GM19240 (cell line): ENCODE measurements at regions not wholly inside any gene's neighbourhood (a gene's known extent, or its start where the extent isn't known, plus 50 kb on each side); places are given as distances from the start of the nearest gene placed in this dataset.
"Not testable (repeated sequence)": the region's sequence is repeated elsewhere in the genome, so short reads cannot be mapped to it uniquely, and the experiment has no call there.

Experiments
- DNase-seq: peaks from one replicate; pipeline ENCODE4 v3.0.0; 2011; ENCODE audit warnings: low spot score; ENCODE audit not compliant: insufficient read length

DNA sequence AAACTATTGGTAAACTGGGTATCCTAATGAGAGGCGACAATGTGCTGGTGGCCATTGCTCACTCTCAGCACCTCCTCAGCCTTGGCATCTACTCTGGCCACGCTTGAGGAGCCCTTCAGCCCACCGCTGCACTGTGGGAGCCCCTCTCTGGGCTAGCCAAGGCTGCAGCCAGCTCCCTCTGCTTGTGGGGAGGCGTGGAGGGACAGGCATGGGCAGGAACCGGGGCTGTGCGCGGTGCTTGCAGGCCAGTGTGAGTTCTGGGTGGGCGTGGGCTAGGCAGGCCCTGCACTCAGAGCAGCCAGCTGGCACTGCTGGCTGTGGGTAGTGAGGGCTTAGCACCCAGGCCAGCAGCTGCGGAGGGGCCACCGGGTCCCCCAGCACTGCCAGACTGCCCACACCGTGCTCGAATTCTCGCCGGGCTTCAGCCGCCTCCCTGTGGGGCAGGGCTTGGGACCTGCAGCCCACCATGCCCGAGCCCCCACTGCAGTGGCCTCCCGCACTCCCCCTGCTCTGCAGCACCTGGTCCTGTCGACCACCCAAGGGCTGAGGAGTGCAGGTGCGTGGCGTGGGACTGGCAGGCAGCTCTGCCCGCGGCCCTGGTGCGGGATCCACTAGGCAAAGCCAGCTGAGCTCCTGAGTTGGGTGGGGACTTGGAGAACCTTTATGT, 575.9 kb upstream of the ANO3 start:
- no peak for DNase-seq

DNA sequence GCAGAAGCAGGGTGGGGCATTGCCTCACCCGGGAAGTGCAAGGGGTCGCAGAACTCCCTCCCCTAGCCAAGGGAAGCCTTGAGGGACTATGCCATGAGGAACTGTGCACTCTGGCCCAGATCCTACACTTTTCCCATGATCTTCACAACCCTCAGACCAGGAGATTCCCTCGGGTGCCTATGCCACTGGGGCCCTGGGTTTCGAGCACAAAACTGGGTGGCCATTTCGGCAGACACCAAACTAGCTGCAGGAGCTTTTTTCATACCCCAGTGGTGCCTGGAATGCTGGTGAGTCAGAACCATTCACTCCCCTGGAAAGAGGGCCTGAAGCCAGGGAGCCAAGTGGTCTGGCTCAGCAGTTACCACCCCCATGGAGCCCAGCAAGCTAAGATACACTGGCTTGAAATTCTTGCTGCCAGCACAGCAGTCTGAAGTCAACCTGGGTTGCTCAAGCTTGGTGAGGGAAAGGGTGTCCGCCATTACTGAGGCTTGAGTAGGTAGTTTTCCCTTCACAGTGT, 573.7 kb upstream of the ANO3 start:
- DNase-seq: no peak

DNA sequence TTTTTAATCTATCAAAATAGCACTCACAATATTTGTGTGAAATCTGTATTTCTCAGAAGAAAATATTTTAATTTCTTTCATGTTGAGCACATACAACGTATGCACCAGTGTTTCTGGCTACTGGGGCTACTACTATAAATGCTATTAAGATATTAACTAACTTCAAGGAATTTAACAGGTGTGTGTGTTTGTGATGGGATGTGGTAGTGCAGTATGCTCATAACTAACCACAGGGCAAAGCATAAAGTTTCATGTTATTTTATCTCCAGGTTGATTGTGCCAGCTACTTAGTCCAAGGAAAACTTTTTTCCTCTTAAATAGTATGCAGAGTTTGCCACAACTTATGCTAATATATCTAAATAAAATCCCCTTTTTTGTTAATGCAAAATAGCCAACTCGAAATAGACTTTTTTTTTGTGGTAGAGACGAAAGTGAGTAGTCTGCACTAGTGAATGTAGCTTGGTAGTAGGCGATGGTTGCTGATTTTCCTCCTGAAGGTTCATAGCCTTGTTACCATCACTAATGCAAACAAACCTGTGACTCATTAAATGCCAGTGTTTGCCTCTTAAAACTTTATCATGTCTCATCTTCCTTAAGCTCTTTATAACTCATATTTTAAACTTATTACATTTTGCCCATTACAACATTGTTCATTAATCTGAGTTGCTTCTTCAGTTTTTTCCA, 565.5 kb upstream of the ANO3 start:
- no peak for DNase-seq

DNA sequence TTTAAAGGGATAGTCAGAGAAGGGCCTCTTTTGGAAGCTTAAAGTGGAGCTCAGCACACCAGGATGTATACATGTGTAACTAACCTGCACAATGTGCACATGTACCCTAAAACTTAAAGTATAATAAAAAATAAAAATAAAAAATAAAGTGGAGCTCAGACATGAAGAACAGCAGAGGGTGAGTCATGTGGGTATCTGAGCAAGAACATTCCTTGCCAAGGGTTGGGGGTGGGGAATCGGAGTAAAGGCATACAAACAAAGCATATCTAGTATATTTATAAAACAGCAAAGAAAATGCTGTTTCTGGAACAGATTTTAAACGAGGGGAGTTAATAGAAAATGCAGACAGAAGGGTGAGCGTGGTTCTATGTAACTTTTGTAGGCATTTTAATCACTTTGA, 562.6 kb upstream of the ANO3 start:
- DNase-seq: no peak

DNA sequence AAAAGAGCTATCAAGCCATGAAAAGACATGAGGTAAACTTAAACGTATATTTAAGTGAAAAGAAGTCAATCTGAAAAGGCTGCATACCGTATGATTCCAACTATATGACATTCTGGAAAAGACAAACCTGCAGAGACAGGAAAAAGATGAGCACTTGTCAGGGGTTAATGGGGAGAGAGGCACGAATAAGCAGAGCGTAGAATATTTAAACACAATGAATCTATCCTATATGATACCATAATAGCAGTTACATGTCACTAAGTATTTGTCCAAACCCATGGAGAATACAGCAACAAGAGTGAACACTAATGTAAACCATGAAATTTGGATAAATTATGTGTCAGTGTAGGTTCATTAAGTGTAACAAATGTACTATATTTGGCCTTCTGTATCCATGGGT, 560.3 kb upstream of the ANO3 start:
- no peak for DNase-seq

DNA sequence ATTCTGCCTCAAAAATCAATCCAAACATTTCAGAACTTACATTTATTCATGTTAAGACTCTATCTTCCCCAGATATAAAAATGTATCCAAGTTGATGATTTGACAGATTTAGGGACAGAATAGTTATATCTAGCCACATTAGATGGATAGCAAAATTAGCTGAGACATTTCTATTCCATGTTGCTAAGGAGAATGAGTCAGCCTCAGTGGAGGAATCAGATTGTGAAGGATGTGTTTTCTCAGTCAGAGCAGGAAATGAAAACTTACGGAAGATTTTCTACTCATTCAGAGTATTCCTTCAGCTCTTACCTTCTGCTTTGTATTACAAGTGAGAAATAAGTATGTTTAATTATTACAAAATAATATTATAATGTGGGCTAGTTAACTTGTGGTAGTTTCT, 556.3 kb upstream of the ANO3 start:
- DNase-seq: no peak

DNA sequence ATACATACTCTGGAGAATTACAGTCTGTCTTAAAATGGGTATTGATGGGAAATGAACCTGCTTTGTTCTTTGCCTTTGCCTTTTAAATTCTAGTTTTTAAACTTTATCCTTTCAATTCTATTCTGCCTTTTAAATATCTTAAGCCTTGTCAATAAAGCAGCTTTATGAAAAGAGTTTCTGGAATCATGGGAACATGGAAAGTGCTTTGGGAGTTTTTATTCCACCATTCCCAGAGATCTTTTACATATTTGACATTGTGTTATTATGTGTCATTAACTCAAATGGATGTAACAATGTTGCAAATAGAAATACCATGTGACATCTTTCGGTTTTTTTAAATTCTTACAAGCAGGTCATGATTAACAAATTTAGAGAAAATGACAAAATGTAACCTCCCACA, 555.7 kb upstream of the ANO3 start:
- no peak for DNase-seq

DNA sequence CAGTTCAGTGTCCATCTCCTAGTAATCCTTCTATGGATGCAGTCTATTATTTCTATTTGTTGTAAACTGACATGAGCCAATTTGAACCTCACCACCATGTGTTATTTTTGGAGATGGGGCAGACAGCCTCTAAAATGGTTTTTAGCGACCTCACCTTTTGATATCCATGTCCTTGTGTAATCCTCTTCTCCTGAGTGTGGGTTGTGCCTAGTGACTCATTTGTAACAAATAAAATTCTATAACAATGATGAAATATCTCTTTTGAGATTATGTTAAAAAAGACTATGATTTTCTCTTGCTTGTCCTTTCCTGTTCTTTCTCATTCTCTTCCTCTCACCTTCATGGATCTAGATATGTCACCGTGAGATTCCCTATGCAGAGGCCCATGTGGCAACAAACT, 554.6 kb upstream of the ANO3 start:
- DNase-seq: no peak

DNA sequence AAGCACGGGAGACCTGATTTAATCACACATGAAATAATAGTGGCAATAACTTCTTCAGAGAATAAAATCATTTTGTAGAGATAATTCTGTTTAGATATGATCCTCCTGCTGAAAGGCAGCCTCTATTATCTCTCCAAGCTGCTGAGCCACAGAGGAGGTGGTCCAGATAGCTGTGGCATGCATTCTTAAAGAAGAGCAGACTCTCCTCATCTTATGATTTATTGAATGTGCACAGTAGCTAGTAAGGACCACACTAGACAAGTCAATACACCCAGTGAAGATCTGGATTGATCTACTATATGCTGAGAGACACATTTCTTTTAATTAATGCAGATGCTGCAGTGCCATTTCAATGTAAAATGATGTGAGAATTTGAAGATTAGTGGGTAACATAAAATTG, 552.9 kb upstream of the ANO3 start:
- DNase-seq: no peak

DNA sequence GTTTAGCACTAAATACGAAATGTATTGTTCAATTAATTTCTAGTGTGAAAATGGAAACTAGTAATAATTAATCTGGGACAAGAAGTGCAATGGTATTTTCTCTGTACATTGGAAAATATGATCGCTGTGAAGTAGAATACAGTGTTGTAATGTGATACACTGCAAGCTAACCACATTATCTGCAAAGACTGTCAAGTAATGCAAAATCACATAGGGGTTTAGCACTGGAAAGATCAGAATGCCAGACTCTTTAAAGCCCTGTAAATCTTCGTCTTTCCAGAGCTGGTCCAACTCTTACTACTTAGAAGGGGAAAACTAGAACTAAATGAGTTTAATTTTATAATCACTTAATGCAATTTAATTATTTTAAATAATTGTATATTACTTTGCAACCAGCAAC, 544.5 kb upstream of the ANO3 start:
- DNase-seq: no peak

DNA sequence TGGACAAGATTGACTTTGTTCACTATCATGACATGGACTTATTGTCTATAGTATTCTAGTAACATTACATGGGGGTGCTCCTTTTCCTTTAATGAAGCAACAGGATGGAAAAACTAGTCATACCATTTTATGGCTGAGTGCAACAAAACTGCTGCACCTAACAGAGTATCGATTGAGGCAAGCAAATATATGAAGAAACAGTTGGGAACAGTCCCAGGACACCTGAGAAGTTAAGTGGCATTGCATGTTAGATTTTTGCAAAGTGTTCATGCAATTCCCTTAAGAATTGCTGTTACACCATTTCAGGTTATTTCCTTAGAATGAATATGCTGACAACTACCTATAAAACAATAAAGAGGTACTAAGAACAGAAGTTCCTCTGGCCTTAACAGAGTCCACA, 541.5 kb upstream of the ANO3 start:
- DNase-seq: no peak

DNA sequence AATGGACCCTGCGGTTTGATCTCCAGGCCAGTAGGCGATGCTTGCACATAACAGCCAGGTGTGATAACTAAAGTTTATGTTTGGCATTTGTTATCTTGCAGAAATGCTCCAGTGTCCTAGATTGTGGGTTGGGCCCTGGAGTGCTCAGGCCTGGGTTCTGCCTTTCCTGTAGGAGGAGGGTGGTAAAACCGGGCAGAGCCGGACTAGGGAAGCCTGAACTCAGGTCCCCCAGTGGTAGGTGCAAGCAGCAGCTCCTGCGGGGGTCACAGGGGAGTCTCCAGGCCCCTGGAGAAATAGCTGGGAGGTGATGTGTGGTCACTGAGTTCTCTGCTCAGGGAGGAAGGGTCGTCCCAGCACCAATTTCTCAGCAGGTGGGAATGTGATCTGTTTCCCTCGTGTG, 538.3 kb upstream of the ANO3 start:
- DNase-seq: no peak

DNA sequence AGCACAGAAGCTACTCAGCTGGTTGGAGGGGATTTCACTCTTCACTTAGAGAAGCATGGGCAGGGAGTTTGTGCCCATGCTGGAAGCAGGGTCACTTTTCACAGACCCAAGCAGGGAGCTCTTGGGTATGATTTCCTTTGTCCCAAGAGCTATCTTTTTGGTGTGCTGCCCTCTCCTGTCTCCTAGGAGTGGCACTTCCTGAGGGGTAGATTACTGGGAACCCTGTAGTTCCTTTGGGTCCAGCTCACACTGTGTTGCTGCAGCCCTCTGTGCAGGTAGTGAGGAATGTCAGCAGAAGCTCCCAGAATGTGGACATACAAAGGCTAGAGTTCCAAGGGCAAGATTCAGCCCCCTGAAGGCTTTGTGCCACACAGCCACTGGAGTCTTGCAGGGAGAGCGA, 537.1 kb upstream of the ANO3 start:
- DNase-seq: no peak

DNA sequence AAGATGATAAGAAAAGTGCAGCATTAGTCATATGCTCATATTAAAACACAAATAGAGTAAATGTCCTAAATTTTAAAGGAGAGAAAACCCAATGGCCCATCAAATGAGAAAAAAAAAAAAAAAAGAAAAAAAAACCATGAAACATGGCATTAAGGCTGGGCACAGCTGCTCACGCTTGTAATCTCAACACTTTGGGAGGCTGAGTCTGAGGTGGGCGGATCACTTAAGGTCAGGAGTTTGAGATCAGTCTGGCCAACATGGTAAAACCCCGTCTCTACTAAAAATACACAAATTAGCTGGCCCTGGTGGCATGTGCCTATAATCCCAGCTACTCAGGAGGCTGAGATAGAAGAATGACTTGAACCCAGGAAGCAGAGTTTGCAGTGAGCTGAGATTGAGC, 515.5 kb upstream of the ANO3 start:
- no peak for DNase-seq

DNA sequence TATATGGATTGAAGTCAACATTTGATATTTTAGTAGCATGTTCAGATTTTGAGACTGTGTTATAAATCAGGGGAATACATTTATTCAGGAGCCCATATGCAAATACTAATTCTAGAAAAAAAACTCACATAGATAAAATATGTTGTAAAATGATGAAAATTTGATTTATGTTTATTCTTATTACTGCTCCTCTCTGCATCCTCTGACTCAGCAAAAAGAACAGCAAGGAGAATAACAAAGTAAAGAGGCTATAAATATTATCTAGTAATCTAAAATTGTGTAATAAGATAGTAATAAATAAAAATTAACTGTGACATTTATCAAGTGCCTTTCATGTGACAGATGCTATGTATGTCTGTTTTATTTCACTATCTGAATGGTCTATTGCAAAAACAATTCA, 507.2 kb upstream of the ANO3 start:
- DNase-seq: no peak

DNA sequence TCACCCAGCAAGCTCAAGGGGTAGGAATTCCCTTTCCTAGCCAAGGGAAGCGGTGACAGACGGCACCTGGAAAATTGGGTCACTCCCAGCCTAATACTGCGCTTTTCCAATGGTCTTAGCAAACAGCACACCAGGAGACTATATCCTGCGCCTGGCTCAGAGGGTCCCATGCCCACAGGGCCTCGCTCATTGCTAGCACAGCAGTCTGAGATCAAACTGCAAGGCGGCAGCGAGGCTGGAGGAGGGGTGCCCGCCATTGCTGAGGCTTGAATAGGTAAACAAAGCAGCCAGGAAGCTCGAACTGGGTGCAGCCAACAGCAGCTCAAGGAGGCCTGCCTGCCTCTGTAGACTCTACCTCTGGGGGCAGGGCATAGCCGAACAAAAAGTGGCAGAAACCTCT, 500.4 kb upstream of the ANO3 start:
- DNase-seq: not testable (repeated sequence)

DNA sequence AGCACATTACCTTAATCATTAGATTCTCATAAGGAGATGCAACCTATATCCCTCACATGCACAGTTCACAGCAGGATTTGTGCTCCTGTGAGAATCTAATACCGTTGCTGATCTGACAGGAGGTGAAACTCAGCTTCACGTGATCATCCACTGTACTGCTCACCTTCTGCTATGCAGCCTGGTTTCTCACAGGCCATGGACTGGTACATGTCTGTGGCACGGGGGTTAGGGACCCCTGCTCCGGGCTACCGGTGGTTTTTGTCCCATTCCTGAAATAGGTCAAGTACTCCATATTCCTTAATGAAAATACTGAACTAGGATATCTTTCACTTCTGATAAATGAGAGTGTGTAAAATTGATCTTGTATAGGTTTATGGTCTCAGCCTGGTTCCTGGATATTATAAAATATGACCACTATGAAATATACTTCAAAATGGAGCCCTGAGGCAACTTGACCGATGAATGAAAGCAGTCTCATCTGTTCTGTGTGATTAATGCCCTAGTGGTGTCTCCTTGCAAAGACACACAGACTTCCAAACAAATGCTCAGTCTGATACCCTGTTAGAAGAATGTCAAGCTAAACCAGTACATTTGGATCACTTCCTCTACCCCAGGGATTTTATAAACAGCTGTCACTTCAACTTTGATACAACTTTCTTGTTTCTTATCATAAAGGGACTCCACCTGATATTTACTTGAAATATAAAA, 492.9 kb upstream of the ANO3 start:
- no peak for DNase-seq

DNA sequence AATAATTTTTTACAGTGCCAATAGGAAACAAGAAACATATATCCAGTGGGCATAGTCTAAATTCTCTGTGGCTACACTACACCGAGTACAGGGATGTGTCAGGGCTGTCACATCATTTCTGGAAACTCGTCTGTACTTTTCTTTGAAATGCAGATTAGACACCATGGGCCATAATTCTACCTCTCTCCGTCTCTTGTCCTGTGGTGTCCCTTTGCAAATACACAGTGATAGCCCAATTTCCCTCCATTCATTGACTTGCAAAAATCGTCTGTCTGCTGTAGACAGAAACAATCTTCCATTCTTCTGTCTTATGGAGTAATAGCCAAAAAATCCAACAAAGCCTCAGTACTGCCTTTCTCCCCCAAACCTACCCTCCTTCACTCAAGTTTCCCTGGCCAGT, 487.1 kb upstream of the ANO3 start:
- no peak for DNase-seq

DNA sequence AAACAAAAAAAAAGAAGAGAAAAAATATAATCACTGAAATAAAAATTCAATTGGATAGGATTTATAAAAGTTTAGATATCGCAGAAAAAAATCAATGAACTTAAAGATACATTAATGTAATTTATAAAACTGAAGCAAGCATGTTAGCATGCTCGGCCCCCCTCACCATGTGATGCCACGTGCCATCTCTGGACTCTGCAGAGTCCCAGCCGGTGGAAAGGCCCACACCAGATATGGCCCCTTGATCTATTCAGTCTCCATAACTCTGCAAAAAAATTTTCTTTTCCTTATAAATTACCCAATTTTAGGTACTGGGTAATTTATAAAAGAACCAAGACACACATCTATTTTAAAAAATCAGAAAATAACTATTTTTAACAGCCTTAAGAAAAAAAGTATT, 476.0 kb upstream of the ANO3 start:
- no peak for DNase-seq

DNA sequence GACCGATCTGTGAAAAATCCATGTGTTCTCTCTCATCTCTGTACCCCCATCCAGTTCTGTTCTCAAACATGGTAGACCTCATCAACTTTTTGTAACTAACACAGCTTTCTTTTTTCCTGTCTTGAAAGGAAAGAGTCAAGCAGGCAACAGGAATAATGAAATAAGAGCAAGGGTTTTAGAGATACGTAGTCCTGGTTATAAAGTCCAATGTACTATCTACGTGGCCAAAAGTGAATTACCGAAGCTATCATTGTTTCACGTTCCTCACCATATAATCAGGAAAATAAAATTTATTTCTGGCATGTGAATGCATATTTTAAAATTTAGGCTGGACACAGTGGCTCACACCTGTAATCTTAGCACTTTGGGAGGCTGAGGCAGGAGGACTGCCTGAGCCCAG, 472.2 kb upstream of the ANO3 start:
- DNase-seq: no peak

DNA sequence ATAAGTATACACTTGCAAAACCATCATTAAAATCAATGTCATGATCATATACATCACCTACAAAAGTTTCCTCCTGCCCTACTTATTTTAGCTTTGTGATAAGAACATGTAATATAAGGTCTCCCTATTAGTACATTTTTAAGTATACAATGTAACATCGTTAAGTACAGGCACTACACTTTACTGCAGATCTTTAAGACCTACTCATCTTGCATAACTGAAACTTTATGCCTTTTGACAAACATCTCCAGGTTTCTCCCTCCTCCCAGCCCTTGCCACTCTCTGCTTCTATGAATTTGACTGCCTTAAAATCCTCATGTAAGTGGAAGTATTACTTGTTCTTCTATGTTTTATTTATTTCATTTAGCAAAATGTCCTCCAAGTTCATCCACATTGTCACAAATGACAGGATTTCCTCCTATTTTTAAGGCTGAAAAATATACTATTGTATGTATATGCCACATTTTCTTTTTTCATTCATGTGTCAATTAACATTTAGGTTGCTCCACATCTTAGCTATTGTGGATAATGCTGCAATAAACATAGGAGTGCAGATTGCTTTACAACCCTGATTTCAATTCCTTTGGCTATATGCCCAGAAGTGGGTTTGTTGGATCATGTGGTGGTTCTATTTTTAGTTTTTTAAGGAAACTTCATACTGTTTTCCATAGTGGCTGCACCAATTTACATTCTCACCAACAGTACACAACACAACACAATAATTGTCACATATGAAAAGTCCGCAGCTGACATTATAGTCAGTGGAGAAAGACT, 471.1 kb upstream of the ANO3 start:
- DNase-seq: no peak

DNA sequence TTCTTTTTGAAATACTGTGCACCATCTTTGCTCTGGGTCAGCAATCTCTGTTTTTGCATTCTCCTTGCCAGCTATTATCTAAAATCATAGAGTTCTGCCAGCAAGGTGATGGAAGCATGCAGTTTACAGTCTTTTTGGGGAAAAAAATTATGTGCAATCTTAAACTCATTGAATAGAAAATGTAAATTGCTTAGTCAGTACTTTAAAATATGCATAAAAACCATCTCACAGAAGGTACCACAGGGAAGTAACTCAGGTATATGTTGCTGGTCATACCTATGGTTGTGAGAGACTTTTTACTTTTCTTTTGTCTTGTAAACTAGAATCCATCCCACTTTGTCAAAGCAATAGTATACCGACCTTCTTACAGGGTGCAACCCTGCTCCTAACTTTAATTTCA, 469.8 kb upstream of the ANO3 start:
- DNase-seq: no peak
